ENCODE measurements at regions not wholly inside any gene's neighbourhood (a gene's known extent, or its start where the extent isn't known, plus 50 kb on each side); places are given as distances from the start of the nearest gene placed in this dataset.
"Not testable (repeated sequence)": the region's sequence is repeated elsewhere in the genome, so short reads cannot be mapped to it uniquely, and the experiment has no call there.

DNA sequence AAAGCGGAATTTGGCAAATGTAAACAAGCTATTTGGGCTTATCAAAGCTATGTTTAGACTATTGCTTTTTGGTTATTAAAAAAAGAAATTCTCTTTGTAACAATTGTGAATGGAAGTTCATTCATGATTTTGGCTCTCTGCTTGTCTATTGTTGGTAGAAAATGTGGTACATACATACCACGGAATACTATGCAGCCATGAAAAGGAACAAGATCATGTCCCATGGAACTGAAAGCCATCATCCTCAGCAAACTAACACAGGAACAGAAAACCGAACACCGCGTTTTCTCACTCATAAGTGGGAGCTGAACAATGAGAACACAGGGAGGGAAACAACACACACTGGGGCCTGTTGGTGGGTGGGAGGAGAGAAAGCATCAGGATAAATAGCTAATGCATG lies 465.4 kb downstream of the SETD4 start:
- H3K9me2 ChIP-seq (replicated peaks; ENCODE audit: insufficient read depth, low read length): no peaks in the 10 kb centered on the region
- no peaks in the 10 kb centered on the region for H4K20me1 ChIP-seq (ENCODE audit: insufficient read depth, low read length)
- no peak overlapping the region for H3K4me3 ChIP-seq (ENCODE audit: low read length)
- no peak overlapping the region for H2AFZ ChIP-seq (ENCODE audit: low read length)
- TF ChIP-seq EZH2phosphoT487 (IDR thresholded peaks at IDR 0.05; ENCODE audit: low read length) (no peak), EZH2 (optimal IDR thresholded peaks at IDR 0.05; ENCODE audit: low read depth, low read length) (no peak)
- TF ChIP-seq, protein P1, sequence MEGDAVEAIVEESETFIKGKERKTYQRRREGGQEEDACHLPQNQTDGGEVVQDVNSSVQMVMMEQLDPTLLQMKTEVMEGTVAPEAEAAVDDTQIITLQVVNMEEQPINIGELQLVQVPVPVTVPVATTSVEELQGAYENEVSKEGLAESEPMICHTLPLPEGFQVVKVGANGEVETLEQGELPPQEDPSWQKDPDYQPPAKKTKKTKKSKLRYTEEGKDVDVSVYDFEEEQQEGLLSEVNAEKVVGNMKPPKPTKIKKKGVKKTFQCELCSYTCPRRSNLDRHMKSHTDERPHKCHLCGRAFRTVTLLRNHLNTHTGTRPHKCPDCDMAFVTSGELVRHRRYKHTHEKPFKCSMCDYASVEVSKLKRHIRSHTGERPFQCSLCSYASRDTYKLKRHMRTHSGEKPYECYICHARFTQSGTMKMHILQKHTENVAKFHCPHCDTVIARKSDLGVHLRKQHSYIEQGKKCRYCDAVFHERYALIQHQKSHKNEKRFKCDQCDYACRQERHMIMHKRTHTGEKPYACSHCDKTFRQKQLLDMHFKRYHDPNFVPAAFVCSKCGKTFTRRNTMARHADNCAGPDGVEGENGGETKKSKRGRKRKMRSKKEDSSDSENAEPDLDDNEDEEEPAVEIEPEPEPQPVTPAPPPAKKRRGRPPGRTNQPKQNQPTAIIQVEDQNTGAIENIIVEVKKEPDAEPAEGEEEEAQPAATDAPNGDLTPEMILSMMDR (IDR thresholded peaks at IDR 0.05; ENCODE audit: low read length): no peak
- no peak overlapping the region for H3K4me2 ChIP-seq (ENCODE audit: low read depth, low read length)
- no peaks in the 10 kb centered on the region for H3K36me3 ChIP-seq (replicated peaks; ENCODE audit: insufficient read depth, low read length)
- no peaks in the 10 kb centered on the region for H3K79me2 ChIP-seq (ENCODE audit: low read length)
- no peaks in the 10 kb centered on the region for H3K9me3 ChIP-seq (replicated peaks; ENCODE audit: insufficient read depth, low read length)
- no peak overlapping the region for H3K27ac ChIP-seq (ENCODE audit: low read length)
- no peaks in the 10 kb centered on the region for H3K27me3 ChIP-seq (replicated peaks; ENCODE audit: insufficient read depth, low read length)
- H3K4me1 ChIP-seq (ENCODE audit: low read length): no peaks in the 10 kb centered on the region
- H3F3A ChIP-seq (ENCODE audit: insufficient read depth, low read length): no peaks in the 10 kb centered on the region
- no peak for DNase-seq
- no peak overlapping the region for H3K9ac ChIP-seq (ENCODE audit: low read length)

DNA sequence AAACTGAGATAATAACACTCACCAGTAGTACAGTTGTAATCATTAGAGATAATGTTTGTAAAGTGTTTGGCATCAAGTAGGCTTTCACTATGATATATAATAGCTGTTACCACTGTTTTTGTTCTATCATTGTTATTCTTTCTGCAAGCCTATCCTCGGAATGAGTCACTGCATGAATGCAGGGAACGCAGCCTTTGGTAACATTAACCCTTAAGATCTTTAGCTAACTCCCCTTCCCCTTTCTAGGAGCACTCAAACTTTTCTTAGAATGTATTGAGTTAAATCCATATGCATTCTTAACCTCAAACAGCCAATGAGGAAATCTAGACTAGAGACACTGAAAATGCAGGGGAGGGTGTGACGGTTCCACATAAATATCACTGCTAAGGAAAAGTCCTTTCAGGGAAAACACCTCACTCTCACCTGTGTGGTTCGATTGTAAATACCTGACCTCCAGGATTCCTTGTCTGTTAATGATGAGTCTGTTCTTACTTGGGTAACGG lies 467.3 kb downstream of the SETD4 start:
- no peak for DNase-seq
- Histone ChIP-seq H3K9me2 (replicated peaks; ENCODE audit: insufficient read depth, low read length) (no peaks in the 10 kb centered on the region), H3K4me2 (ENCODE audit: low read depth, low read length) (no peak overlapping the region), H3K36me3 (replicated peaks; ENCODE audit: insufficient read depth, low read length) (no peaks in the 10 kb centered on the region), H3K9ac (ENCODE audit: low read length) (no peak overlapping the region), H3F3A (ENCODE audit: insufficient read depth, low read length) (no peaks in the 10 kb centered on the region), H3K27me3 (replicated peaks; ENCODE audit: insufficient read depth, low read length) (no peaks in the 10 kb centered on the region), H2AFZ (ENCODE audit: low read length) (no peak overlapping the region), H3K27ac (ENCODE audit: low read length) (no peak overlapping the region), H3K9me3 (replicated peaks; ENCODE audit: insufficient read depth, low read length) (no peaks in the 10 kb centered on the region), H3K4me3 (ENCODE audit: low read length) (no peak overlapping the region), H4K20me1 (ENCODE audit: insufficient read depth, low read length) (no peaks in the 10 kb centered on the region), H3K4me1 (ENCODE audit: low read length) (no peaks in the 10 kb centered on the region), H3K79me2 (ENCODE audit: low read length) (no peaks in the 10 kb centered on the region)
- no peak for TF ChIP-seq EZH2 (optimal IDR thresholded peaks at IDR 0.05; ENCODE audit: low read depth, low read length)
- no peak for TF ChIP-seq EZH2phosphoT487 (IDR thresholded peaks at IDR 0.05; ENCODE audit: low read length)
- TF ChIP-seq, protein P1 (IDR thresholded peaks at IDR 0.05; ENCODE audit: low read length): no peak

DNA sequence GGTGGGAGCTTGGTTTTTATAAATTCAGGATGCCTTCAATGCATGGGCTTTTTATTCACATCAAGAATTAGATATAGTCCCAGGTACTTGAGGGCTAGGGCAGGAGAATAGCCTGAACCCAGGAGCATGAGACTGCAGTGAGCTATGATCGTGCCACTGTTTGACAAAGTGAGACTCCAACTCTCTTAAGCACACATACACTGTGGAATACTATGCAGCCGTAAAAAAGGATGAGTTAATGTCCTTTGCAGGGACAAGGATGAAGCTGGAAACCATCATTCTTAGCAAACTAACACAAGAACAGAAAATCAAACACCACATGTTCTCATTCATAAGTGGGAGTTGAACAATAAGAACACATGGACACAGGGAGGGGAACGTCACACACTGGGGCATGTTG lies 470.0 kb downstream of the SETD4 start:
- not testable (repeated sequence) for H3K4me1 ChIP-seq (ENCODE audit: low read length); DNase-seq; H3K9me2 ChIP-seq (replicated peaks; ENCODE audit: insufficient read depth, low read length); H3K4me2 ChIP-seq (ENCODE audit: low read depth, low read length); H3K9ac ChIP-seq (ENCODE audit: low read length); H4K20me1 ChIP-seq (ENCODE audit: insufficient read depth, low read length); H3K79me2 ChIP-seq (ENCODE audit: low read length); H3K9me3 ChIP-seq (replicated peaks; ENCODE audit: insufficient read depth, low read length); H3F3A ChIP-seq (ENCODE audit: insufficient read depth, low read length); H3K4me3 ChIP-seq (ENCODE audit: low read length); H3K27ac ChIP-seq (ENCODE audit: low read length); H3K27me3 ChIP-seq (replicated peaks; ENCODE audit: insufficient read depth, low read length); H2AFZ ChIP-seq (ENCODE audit: low read length); H3K36me3 ChIP-seq (replicated peaks; ENCODE audit: insufficient read depth, low read length)

DNA sequence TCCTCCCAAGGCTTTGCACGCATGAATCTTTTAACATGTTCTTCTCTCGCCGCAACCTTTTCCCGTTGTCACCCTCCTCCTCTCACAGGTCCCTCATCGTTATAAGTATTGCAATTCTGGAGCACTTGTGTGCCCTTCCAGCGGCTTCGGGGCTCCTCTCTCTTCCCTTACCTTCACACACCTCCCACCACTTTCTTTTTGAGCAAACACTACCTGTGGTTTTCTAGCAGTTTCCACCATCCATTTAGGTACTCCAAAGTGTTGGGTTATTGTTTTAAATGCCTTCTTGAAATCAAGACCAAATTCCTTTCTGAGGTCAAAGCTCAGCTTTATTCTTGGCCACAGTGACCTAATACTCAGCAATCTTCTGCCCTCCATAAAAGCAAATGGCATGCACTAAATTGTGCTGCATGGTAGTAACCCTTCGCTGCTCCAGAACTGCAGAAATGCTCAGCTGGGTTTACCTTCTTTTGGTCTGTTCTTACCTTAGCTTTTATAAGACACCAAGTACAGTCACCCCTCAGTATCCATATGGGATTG lies 472.4 kb downstream of the SETD4 start:
- no peak overlapping the region for H3K27ac ChIP-seq (ENCODE audit: low read length)
- H3K4me3 ChIP-seq (ENCODE audit: low read length): no peak overlapping the region
- no peaks in the 10 kb centered on the region for H3K9me2 ChIP-seq (replicated peaks; ENCODE audit: insufficient read depth, low read length)
- no peaks in the 10 kb centered on the region for H4K20me1 ChIP-seq (ENCODE audit: insufficient read depth, low read length)
- H2AFZ ChIP-seq (ENCODE audit: low read length): no peak overlapping the region
- no peaks in the 10 kb centered on the region for H3K4me1 ChIP-seq (ENCODE audit: low read length)
- H3K79me2 ChIP-seq (ENCODE audit: low read length): no peaks in the 10 kb centered on the region
- H3F3A ChIP-seq (ENCODE audit: insufficient read depth, low read length): no peaks in the 10 kb centered on the region
- TF ChIP-seq, protein P1 (IDR thresholded peaks at IDR 0.05; ENCODE audit: low read length): no peak
- TF ChIP-seq EZH2 (optimal IDR thresholded peaks at IDR 0.05; ENCODE audit: low read depth, low read length): no peak
- TF ChIP-seq EZH2phosphoT487 (IDR thresholded peaks at IDR 0.05; ENCODE audit: low read length): no peak
- H3K4me2 ChIP-seq (ENCODE audit: low read depth, low read length): no peak overlapping the region
- no peaks in the 10 kb centered on the region for H3K9me3 ChIP-seq (replicated peaks; ENCODE audit: insufficient read depth, low read length)
- H3K9ac ChIP-seq (ENCODE audit: low read length): no peak overlapping the region
- no peaks in the 10 kb centered on the region for H3K27me3 ChIP-seq (replicated peaks; ENCODE audit: insufficient read depth, low read length)
- DNase-seq: no peak
- H3K36me3 ChIP-seq (replicated peaks; ENCODE audit: insufficient read depth, low read length): no peaks in the 10 kb centered on the region
